GM13977 (cell line): ENCODE measurements at regions not wholly inside any gene's neighbourhood (a gene's known extent, or its start where the extent isn't known, plus 50 kb on each side); places are given as distances from the start of the nearest gene placed in this dataset.

Experiments used
- DNase-seq: peaks from one replicate; pipeline ENCODE4 v3.0.0; 2012; ENCODE audit warnings: low spot score
- in situ Hi-C: fragments of 300-500 bp; cut with MboI; formaldehyde crosslinking; loops from one replicate; pipeline ENCODE4 v1.12.0; 2022; ENCODE audit warnings: low sequenced_read_pairs, low pct_unique_long_range_greater_than_20kb, mixed read lengths, inconsistent platforms; ENCODE audit not compliant: unreplicated experiment
- TF ChIP-seq, protein P1 (sequence below): IDR thresholded peaks from 2 replicates; pipeline ENCODE4 v1.5.1; 2012; ENCODE audit warnings: mild to moderate bottlenecking, control low read depth; ENCODE audit not compliant: insufficient read depth; ENCODE audit errors: extremely low read depth, missing control alignments

DNA sequence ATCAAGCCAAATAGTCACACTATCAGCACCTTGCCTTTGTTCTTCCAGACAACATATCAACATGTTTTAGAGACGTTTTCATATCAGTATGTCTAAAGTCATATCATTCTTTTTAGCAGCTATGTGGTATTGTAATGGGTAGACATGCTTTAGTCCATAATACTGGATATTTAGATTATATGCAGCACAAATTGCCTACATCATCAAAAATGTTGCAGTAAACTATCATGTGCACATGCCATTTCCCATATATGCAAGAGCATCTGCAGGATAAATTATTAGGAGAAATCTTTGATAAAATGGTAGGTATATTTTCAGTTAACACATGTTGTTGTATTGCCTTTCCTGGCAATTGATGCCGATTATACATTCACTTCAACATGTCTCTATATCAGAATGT lies 636.5 kb downstream of the XIRP2 start:
- in situ Hi-C loops, result no loop called here
- TF ChIP-seq, protein P1, sequence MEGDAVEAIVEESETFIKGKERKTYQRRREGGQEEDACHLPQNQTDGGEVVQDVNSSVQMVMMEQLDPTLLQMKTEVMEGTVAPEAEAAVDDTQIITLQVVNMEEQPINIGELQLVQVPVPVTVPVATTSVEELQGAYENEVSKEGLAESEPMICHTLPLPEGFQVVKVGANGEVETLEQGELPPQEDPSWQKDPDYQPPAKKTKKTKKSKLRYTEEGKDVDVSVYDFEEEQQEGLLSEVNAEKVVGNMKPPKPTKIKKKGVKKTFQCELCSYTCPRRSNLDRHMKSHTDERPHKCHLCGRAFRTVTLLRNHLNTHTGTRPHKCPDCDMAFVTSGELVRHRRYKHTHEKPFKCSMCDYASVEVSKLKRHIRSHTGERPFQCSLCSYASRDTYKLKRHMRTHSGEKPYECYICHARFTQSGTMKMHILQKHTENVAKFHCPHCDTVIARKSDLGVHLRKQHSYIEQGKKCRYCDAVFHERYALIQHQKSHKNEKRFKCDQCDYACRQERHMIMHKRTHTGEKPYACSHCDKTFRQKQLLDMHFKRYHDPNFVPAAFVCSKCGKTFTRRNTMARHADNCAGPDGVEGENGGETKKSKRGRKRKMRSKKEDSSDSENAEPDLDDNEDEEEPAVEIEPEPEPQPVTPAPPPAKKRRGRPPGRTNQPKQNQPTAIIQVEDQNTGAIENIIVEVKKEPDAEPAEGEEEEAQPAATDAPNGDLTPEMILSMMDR, result no peak
- no peak for DNase-seq

DNA sequence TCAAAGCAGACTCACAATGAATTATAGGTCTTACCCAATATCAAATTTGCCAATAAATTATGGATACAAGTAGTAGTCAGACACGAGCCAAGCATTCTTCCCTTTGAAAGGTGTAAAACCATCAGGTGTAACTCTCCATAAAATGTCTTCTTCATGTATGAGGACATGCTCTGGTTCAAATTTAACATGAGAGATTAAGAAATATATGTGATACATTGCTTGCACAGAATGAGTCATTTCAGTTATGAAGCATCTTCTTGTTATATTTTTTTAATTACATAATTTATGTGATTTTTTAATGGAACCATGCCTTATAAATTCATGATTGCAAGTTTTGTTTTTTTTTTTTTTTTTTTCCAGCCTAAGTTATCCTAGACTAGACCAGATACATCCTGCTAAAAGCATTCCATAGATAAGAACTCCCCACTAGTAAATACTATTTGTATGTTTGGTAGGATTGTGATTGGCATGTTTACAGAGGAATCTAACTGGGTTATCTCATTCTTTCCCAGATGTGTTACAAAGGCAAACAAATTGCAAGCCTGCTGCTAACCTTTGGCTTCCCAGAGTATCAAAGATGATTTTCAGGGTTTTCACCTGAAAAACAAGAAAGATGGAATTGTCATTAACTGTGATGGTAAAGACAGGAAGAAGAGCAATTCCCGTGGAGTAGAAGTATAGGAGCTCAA lies 621.9 kb downstream of the XIRP2 start:
- TF ChIP-seq, protein P1, result no peak
- in situ Hi-C loops, result no loop called here
- no peak for DNase-seq

DNA sequence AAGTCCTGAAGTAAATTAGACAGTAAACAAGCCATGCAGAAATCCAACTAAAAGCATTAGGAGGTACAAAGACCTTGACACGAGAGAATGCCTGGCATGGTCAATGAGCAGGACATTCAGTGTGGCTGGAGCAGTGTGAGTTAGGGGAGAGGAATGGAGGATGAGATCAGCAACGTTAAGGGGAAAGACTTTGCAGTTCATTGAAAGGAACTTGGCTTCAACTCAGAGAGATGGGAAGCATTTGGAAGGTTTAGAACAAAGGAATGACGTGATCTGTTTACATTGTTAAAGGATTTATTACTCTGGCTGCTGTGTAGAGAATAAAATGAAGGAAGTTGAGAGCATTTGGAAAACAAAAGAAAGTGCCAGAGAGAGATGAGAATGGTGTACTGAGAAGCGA lies 621.3 kb downstream of the XIRP2 start:
- in situ Hi-C loops, result no loop called here
- DNase-seq, result no peak
- TF ChIP-seq, protein P1, result no peak

DNA sequence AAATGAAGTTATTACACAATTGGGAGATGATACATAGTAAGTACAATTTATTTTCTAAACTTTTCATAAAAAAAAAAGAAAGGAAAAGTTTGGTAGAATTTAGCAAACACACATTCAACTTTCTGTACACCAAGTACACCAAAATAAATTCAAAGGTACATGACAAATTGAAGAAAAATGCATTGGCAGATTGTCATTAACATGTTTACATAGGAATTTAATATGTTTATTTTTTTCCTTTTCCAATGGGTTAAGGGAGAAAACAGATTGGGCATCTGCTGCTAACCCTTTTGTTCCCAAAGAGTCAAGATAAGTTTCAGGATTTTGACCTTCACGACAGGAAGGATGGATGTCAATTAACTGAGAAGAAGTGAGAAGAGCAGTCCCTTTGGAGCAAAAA lies 620.4 kb downstream of the XIRP2 start:
- DNase-seq, result no peak
- TF ChIP-seq, protein P1, result no peak
- in situ Hi-C loops, result no loop called here

DNA sequence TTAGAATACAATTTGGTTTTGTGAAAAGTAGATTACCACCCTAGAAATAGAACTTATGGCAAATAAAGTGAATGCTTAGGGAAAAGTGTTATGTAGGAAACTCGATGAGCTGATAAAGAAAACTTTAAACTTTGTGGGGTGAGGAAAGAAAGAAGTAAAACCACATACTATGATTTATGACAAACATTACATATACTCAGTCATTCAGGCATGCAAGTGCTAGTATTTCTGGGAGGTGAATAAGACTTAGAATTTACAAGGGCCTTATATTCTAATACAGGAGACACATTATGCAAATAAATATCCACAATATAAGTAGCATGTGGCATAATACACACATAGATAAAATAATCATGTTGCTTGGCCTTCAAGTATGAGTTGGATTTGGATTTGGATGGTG lies 618.1 kb downstream of the XIRP2 start:
- in situ Hi-C loops, result no loop called here
- TF ChIP-seq, protein P1, result no peak
- no peak for DNase-seq

DNA sequence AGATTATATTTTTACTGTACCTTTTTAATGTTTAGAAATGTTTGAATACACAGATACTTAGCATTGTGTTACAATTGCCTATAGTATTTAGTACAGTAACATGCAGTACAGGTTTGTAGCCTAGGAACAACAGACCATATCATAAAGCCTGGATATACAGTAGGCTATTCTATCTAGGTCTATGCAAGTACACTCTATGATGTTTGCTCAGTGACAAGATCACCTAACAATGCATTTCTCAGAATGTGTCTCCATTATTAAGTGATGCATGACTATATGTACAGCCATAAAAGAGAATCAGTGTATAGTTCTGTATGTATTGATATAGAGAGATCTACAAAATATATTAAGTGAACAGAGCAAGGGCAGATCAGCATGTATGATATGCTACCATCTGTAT lies 616.4 kb downstream of the XIRP2 start:
- TF ChIP-seq, protein P1, result no peak
- no peak for DNase-seq
- in situ Hi-C loops, result no loop called here
